ENCODE measurements at regions not wholly inside any gene's neighbourhood (a gene's known extent, or its start where the extent isn't known, plus 50 kb on each side); places are given as distances from the start of the nearest gene placed in this dataset.

- Histone ChIP-seq H3K4me1 (ENCODE audit: control insufficient read depth, insufficient read depth, low read length) (no peaks in the 10 kb centered on the region), H3K27ac (ENCODE audit: extremely low read depth, low read depth, low read length) (no peak overlapping the region), H3K9me3 (ENCODE audit: control insufficient read depth, insufficient read depth, low read depth, low read length) (no peaks in the 10 kb centered on the region), H3K4me3 (ENCODE audit: low read depth, low read length) (no peak overlapping the region), H3K36me3 (ENCODE audit: control insufficient read depth in 2 of 2, insufficient read depth in 1 of 2, low read length in 2 of 2) (no peaks in the 10 kb centered on the region)
- POLR2A ChIA-PET: no interaction called here
- TF ChIP-seq ZNF37A (tag by site-specific recombination; IDR thresholded peaks at IDR 0.05): no peak
- TF ChIP-seq ZNF324 (tag by site-specific recombination; IDR thresholded peaks at IDR 0.05): no peak
- TF ChIP-seq ZBTB7A (tag by site-specific recombination; IDR thresholded peaks at IDR 0.05; ENCODE audit: low read depth): no peak
- TF ChIP-seq ZSCAN16 (tag by site-specific recombination; IDR thresholded peaks at IDR 0.05): no peak
- TF ChIP-seq ZNF404 (tag by site-specific recombination; IDR thresholded peaks at IDR 0.05): no peak
- CTCF ChIA-PET: no interaction called here
Measured at GRCh38 chr9:29439961-29440360, 1866.7 kb upstream of the C9orf72 start.

DNA sequence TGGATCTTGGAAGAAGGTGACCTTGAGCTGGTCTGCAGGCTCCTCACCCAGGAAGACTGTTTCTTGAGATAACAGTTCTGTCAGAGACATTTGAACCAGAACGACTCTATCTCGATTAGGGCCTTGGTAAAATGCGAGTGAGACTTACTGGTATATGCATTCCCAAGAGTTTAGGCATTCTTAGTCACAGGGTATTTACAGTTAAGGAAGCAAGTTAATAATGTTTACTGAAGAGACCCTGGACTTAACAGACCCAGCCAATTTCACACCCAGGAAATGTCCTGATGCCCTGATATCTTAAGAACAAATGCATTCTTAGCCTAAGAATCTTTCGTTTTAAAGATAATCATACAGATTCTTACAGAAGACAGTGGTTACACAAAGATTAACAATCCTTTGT, 1867.2 kb upstream of the C9orf72 start:
- Histone ChIP-seq H3K36me3 (ENCODE audit: control insufficient read depth in 2 of 2, insufficient read depth in 1 of 2, low read length in 2 of 2) (no peaks in the 10 kb centered on the region), H3K27ac (ENCODE audit: extremely low read depth, low read depth, low read length) (no peak overlapping the region), H3K4me1 (ENCODE audit: control insufficient read depth, insufficient read depth, low read length) (no peaks in the 10 kb centered on the region), H3K4me3 (ENCODE audit: low read depth, low read length) (no peak overlapping the region), H3K9me3 (ENCODE audit: control insufficient read depth, insufficient read depth, low read depth, low read length) (no peaks in the 10 kb centered on the region)
- ChIA-PET POLR2A (no interaction called here), CTCF (no interaction called here)
- TF ChIP-seq ZBTB8A (tag by site-specific recombination; IDR thresholded peaks at IDR 0.05): no peak
- no peak for TF ChIP-seq ZNF169 (tag by site-specific recombination; IDR thresholded peaks at IDR 0.05)
- TF ChIP-seq ZXDB (tag by site-specific recombination; IDR thresholded peaks at IDR 0.05): no peak
- no peak for TF ChIP-seq ZNF473 (tag by site-specific recombination; IDR thresholded peaks at IDR 0.05)
- no peak for TF ChIP-seq ZNF16 (tag by site-specific recombination; IDR thresholded peaks at IDR 0.05; ENCODE audit: low read depth)
- no peak for TF ChIP-seq ZNF366 (tag by site-specific recombination; conservative IDR thresholded peaks at IDR 0.05)
- TF ChIP-seq ZNF654 (tag by site-specific recombination; IDR thresholded peaks at IDR 0.05; ENCODE audit: low read depth): no peak

- peaks cover 0 to 2% of the 10 kb centered on the region in 2 experiments; a peak in 1 of 3 replicates for H3K36me3 ChIP-seq (ENCODE audit: control insufficient read depth in 2 of 2, insufficient read depth in 1 of 2, low read length in 2 of 2)
- no peaks in the 10 kb centered on the region for H3K9me3 ChIP-seq (ENCODE audit: control insufficient read depth, insufficient read depth, low read depth, low read length)
- no peak overlapping the region for H3K27ac ChIP-seq (ENCODE audit: extremely low read depth, low read depth, low read length)
- no peak for TF ChIP-seq ZNF660 (tag by site-specific recombination; IDR thresholded peaks at IDR 0.05)
- TF ChIP-seq ZNF626 (tag by site-specific recombination; IDR thresholded peaks at IDR 0.05): no peak
- TF ChIP-seq, protein P1, sequence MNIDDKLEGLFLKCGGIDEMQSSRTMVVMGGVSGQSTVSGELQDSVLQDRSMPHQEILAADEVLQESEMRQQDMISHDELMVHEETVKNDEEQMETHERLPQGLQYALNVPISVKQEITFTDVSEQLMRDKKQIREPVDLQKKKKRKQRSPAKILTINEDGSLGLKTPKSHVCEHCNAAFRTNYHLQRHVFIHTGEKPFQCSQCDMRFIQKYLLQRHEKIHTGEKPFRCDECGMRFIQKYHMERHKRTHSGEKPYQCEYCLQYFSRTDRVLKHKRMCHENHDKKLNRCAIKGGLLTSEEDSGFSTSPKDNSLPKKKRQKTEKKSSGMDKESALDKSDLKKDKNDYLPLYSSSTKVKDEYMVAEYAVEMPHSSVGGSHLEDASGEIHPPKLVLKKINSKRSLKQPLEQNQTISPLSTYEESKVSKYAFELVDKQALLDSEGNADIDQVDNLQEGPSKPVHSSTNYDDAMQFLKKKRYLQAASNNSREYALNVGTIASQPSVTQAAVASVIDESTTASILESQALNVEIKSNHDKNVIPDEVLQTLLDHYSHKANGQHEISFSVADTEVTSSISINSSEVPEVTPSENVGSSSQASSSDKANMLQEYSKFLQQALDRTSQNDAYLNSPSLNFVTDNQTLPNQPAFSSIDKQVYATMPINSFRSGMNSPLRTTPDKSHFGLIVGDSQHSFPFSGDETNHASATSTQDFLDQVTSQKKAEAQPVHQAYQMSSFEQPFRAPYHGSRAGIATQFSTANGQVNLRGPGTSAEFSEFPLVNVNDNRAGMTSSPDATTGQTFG (tag by site-specific recombination; IDR thresholded peaks at IDR 0.05; ENCODE audit: borderline replicate concordance): no peak
- no peak for TF ChIP-seq ZNF600 (tag by site-specific recombination; IDR thresholded peaks at IDR 0.05)
- TF ChIP-seq ZBTB21 (tag by site-specific recombination; IDR thresholded peaks at IDR 0.05): no peak
- TF ChIP-seq GLIS2 (tag by site-specific recombination; IDR thresholded peaks at IDR 0.05): no peak
- no peak for TF ChIP-seq MEIS1 (CRISPR knock-in tag; IDR thresholded peaks at IDR 0.05; ENCODE audit: borderline replicate concordance)
- TF ChIP-seq ZNF555 (tag by site-specific recombination; conservative IDR thresholded peaks at IDR 0.05): no peak
- TF ChIP-seq KLF7 (tag by site-specific recombination; IDR thresholded peaks at IDR 0.05; ENCODE audit: borderline replicate concordance): no peak
- TF ChIP-seq ZNF830 (tag by site-specific recombination; IDR thresholded peaks at IDR 0.05; ENCODE audit: low read depth): no peak
- no peak for TF ChIP-seq ZNF610 (tag by site-specific recombination; IDR thresholded peaks at IDR 0.05; ENCODE audit: borderline replicate concordance)
- no peak for TF ChIP-seq ZSCAN30 (tag by site-specific recombination; IDR thresholded peaks at IDR 0.05)
- TF ChIP-seq ZBTB7A (tag by site-specific recombination; IDR thresholded peaks at IDR 0.05; ENCODE audit: low read depth): no peak
- no peaks in the 10 kb centered on the region for H3K4me1 ChIP-seq (ENCODE audit: control insufficient read depth, insufficient read depth, low read length)
- ChIA-PET CTCF (no interaction called here), POLR2A (no interaction called here)
- H3K4me3 ChIP-seq (ENCODE audit: low read depth, low read length): no peak overlapping the region
Measured at GRCh38 chr9:29445751-29446150, 1872.5 kb upstream of the C9orf72 start.

Data from HEK293 (cell line).